HG03342 (cell line): ENCODE measurements at regions not wholly inside any gene's neighbourhood (a gene's known extent, or its start where the extent isn't known, plus 50 kb on each side); places are given as distances from the start of the nearest gene placed in this dataset.

Experiments
- ATAC-seq: cut with Tn5 transposase; IDR thresholded peaks from one replicate; pipeline ENCODE4 v1.9.1; 2021; ENCODE audit warnings: mild to moderate bottlenecking, moderate library complexity; ENCODE audit not compliant: unreplicated experiment

DNA sequence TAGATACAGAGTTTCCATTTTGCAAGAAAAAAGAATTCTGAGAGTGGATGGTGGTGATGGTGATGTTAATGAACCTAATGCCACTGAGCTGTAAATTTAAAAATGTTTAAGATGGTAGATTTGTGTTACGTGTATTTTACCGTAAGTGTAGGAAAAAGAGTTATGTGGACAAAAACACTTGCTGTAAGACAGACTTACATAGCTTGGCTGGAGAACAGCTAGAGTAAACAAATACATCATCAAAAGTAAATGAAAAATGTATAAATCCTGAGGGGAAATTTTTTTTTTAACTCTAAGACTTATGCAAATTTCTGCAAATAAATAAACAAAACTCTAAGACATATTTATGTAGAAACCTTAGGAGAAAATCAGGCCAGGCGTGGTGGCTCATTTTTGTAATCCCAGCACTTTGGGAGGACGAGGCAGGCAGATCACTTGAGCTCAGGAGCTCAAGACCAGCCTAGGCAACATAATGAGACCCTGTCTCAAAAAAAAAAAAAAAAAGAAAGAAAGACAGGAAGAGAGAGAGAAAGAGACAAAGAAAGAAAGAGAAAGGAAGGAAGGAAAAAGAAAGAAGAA is 66.2 kb upstream of the CDK13 start:
- ATAC-seq = no peak

DNA sequence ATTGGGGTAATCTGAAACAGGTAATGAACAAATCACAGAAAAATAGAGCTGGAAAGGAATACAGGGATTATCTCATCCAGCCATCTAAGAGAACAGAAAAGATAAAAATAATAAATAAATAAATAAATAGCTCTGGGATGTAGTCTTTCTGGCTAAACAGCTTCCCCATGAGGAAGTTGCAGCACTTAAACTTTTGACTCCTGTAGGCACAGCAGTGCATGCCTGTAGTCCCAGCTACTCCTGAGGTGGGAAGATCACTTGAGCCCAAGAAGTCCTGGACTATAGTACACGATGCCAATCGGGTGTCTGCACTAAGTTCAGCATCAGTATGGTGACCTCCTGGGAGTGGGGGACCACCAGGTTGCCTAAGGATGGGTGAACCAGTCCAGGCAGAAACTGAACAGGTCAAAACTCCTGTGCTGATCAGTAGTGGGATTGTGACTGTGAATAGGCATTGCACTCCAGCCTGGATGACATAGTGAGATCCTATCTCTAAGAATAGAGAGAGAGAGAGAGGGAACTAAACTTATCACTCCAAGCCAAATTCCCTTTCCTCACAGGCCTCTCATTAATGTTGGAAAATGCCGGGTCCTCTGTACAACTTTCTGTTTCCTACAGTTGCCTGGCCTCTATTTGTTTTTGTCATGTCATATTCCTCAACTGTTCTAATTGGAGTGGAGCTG is 61.7 kb upstream of the CDK13 start:
- no peak for ATAC-seq

DNA sequence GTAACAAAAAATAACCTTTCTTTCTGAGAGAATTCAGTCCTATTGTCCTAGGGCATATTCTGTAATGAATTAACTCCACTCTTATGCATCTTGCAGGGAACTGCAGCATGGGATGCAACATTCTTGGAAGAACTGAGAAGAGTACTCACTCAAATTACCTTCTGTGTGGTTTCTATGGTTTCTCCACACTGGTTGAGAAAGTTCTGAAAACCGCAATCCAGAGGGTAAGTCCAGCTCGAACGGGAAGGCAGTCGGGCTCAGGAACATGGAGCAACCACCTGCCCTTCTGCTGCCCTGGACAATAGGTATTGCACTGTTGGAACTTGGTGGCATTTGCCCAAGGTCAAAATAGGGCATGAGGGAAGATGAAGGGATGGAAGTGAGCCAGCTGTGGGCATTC is 59.6 kb upstream of the CDK13 start:
- no peak for ATAC-seq

DNA sequence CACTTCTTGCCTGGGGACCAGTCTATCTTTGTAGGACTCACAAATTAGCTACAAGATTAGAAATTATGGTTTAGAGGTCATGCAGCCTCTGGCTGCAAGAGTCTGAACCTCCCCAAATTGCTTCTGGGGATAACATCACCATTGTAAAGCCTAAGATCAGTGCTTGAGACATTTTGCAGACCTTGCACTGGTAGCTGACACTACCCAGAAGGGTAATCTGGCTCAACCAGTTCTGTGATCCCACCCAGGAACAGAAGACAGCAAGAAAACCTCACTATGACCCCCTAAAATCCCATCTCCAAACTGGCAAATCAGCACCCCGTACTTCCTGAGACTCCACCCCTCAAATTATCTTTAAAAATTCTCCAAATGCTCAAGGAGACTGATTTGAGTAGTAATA is 58.2 kb upstream of the CDK13 start:
- no peak for ATAC-seq

DNA sequence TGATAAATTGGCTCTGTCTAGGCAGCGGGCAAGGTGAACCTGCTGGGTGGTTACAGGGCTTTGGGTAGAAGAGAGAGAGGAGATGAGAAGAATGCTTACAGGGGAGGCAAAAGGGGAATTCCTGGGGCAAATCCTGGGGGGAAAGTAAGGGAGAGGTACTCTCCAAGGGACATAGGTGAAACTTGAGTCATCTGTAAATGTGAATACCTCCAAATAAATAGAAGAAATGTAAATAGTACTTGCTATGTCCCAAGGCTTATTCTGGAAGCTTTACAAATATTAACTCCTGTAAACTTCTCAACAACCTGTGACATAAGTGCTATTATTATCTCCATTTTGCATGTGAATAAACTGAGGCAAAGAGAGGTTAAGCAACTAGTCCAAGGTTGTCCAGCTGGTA is 57.7 kb upstream of the CDK13 start:
- ATAC-seq = no peak

DNA sequence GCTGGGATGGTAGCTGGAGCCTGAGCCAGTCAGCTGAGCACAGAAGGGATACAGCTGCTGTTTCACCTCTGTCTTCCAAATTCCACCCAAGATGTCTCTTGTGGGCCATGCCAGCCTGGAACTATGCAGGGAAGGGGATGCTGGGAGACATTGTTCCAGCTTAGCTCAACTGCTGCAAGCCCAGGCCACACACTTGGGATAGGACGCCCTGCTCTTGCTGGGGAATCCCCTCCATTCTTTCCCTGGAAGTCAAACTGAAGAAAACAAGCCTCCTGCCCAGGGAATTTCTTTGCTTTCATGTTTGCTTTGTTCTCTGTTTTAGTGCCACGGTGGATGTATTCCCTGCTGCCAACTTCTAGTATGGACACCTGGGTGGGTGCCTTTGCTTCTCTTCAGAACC is 55.2 kb upstream of the CDK13 start:
- no peak for ATAC-seq

DNA sequence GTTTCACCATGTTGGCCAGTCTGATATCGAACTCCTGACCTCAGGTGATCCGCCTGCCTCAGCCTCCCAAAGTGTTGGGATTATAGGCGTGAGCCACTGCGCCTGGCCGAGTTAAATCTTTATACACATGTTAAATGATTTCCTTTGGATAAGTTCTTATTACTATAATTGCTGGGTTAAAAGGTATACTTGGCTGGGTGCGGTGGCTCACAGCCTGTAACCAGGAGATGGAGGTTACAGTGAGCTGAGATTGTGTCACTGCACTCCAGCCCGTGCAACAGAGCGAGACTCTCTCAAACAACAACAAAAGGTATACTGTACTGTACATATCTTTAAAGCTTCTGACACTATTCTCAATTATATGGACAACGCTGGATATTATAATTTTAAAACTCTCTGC is 53.2 kb upstream of the CDK13 start:
- no peak for ATAC-seq

DNA sequence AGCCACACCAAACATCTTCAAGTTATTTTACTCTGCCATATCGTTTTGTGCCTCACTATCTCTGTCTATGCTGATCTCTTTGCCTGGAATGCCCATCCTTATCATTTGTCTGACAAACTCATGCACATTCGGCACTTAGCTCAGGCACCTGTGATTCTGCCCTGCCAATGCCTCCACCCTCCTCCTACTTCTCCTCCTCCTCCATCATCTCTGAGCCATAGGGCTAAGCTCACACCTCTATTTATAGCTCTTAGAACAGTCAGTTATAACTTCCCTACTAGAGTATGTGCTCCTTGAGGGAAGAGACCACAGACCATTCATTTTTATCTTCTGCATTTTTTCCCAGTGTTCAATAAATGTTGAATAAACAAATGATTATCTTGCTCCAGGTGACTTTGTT is 51.2 kb upstream of the CDK13 start:
- no peak for ATAC-seq
